ENCODE measurements at regions not wholly inside any gene's neighbourhood (a gene's known extent, or its start where the extent isn't known, plus 50 kb on each side); places are given as distances from the start of the nearest gene placed in this dataset.

DNA sequence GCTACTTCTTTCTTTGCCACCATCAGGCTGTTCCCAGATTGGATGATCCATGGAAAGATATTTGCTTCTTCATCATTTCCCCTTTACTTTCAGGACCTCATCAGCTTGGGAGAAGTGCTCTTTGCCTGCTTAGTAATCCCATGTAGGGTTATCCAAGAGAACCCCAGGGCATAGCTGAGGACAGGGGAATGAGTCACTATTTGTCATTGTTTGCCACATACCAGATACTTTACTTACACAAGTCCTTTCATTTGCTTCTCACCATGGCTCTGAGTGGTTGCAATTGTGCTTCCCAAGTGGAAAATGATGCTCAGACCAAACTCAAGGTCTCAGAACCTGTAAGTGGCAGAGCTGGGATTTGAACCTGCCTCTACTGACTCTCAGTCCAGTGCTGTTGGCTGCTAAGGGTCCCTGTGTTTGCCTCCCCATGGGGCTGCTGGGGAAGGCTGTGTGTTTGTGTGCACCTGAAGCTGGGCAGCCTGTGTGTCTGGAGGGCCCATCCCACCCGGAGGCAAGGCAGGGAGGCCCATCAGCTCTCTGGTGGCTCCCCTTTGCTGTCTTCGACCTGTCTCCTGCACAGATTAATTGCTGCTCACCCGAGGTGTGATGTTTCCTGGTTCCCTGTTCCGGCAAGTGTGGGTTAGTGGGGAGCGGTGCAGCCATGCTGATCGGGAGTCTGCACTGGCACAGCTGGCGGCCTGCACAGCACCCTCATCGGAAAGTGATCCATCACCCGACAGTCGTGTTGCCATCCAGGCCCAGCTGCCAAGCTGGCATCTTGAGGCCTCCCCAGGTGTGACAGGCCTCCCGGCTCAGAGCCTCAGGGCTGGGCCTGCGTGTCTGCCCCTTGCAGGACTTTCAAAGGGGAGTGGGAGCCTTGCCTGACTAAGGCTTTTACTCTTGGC, 228.8 kb downstream of the DHX35 start:
- no peak for TF ChIP-seq CTCF (IDR thresholded peaks at IDR 0.05; ENCODE audit: borderline replicate concordance, extremely low read depth, insufficient read depth)
- DNase-seq: peak in 3 of 5 donors; percentile 5 to 24 (median 21)
- H3K36me3 ChIP-seq (ENCODE audit: control insufficient read depth in 2 of 3, insufficient read depth in 3 of 3, low read length in 3 of 3): no peaks in the 10 kb centered on the region

GRCh38 chr20:39188266-39188765, 226.2 kb downstream of the DHX35 start:
- no peak overlapping the region for H3K4me3 ChIP-seq (ENCODE audit: low read length in 3 of 3)
- no peak overlapping the region for H3K9ac ChIP-seq (ENCODE audit: low read length in 3 of 3)
- no peaks in the 10 kb centered on the region for H3K4me1 ChIP-seq (ENCODE audit: control insufficient read depth in 2 of 3, insufficient read depth in 2 of 3, low read depth in 1 of 3, low read length in 3 of 3)
- no peaks in the 10 kb centered on the region for H3K27me3 ChIP-seq (ENCODE audit: control insufficient read depth, insufficient read depth, low read length)
- intact Hi-C loops (cut with DNase I): no loop called here
- H3K36me3 ChIP-seq (ENCODE audit: control insufficient read depth in 2 of 3, insufficient read depth in 3 of 3, low read length in 3 of 3): no peaks in the 10 kb centered on the region
- no peak overlapping the region for H3K27ac ChIP-seq (ENCODE audit: low read depth in 2 of 2, low read length in 2 of 2)
- H3K9me3 ChIP-seq (ENCODE audit: control insufficient read depth in 2 of 3, insufficient read depth in 1 of 3, low read length in 3 of 3): peaks cover 0 to 5% (median 4%) of the 10 kb centered on the region in 3 donors
- TF ChIP-seq CTCF (IDR thresholded peaks at IDR 0.05; ENCODE audit: borderline replicate concordance, extremely low read depth, insufficient read depth): no peak
- no peak for DNase-seq
- no peak for FAIRE-seq

More for the DNA sequence above, 228.8 kb downstream of the DHX35 start:
- Histone ChIP-seq H3K4me3 (ENCODE audit: low read length in 3 of 3) (no peak overlapping the region), H3K9me3 (ENCODE audit: control insufficient read depth in 2 of 3, insufficient read depth in 1 of 3, low read length in 3 of 3) (no peaks in the 10 kb centered on the region), H3K9ac (ENCODE audit: low read length in 3 of 3) (no peak overlapping the region), H3K4me1 (ENCODE audit: control insufficient read depth in 2 of 3, insufficient read depth in 2 of 3, low read depth in 1 of 3, low read length in 3 of 3) (no peaks in the 10 kb centered on the region), H3K27me3 (ENCODE audit: control insufficient read depth, insufficient read depth, low read length) (no peaks in the 10 kb centered on the region), H3K27ac (ENCODE audit: low read depth in 2 of 2, low read length in 2 of 2) (no peak overlapping the region)
- intact Hi-C loops (cut with DNase I): no loop called here
- no peak for FAIRE-seq

GRCh38 chr20:39181490-39181889, 219.3 kb downstream of the DHX35 start:
- no peak for TF ChIP-seq CTCF (IDR thresholded peaks at IDR 0.05; ENCODE audit: borderline replicate concordance, extremely low read depth, insufficient read depth)
- H3K27me3 ChIP-seq (ENCODE audit: control insufficient read depth, insufficient read depth, low read length): no peaks in the 10 kb centered on the region
- no peak overlapping the region for H3K9ac ChIP-seq (ENCODE audit: low read length in 3 of 3)
- H3K9me3 ChIP-seq (ENCODE audit: control insufficient read depth in 2 of 3, insufficient read depth in 1 of 3, low read length in 3 of 3): peaks cover 0 to 5% (median 4%) of the 10 kb centered on the region in 3 donors
- H3K4me1 ChIP-seq (ENCODE audit: control insufficient read depth in 2 of 3, insufficient read depth in 2 of 3, low read depth in 1 of 3, low read length in 3 of 3): no peaks in the 10 kb centered on the region
- H3K27ac ChIP-seq (ENCODE audit: low read depth in 2 of 2, low read length in 2 of 2): no peak overlapping the region
- H3K36me3 ChIP-seq (ENCODE audit: control insufficient read depth in 2 of 3, insufficient read depth in 3 of 3, low read length in 3 of 3): no peaks in the 10 kb centered on the region
- FAIRE-seq (no peak), DNase-seq (no peak)
- H3K4me3 ChIP-seq (ENCODE audit: low read length in 3 of 3): no peak overlapping the region
- intact Hi-C loops (cut with DNase I): no loop called here

All from kidney (tissue), 13 donors.